ENCODE measurements at regions not wholly inside any gene's neighbourhood (a gene's known extent, or its start where the extent isn't known, plus 50 kb on each side); places are given as distances from the start of the nearest gene placed in this dataset.

DNA sequence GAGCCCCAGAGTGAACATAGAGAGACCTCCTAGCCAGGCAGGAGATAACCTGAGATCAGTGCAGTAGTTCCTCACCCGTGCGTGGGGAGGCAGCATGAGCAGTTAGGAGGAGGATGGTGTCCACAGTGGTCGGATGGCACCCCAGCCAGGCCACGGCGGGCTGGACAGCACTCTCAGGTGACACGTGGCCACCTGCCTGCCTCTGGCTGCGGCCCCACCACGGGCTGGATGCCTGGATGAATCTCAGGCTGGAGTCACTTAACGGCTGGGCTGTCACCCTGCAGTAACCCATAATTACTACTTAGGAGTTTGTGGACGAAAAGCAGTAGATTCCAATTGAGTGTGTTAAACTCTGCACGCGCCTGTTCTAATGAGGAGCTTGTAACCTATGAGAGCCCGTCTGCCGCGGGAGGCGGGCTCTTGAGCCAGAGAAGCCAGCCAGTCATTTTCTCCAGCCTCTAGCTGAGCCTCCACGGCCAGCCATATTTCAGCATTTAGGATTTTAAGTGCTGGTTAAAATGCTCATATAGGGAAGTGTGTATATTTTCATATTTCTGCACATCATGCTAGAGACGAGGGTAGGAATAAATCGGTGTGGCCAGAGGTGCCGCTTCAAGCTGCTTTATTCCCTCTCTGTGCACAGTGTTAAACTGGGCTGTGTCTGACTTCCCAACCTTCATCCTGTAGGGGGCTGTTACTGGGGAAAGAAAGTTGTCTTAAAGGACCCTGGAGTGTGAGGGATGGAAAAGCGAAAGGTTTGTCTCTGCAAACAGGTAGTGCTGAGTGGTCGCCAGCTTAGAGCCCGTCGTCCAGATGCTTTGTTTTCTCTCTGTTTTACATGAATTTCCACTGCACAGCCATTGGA, 144.0 kb downstream of the GLI2 start:
- H3K27me3 ChIP-seq (ENCODE audit: insufficient read depth, insufficient read length): no peaks in the 10 kb centered on the region
- no peak overlapping the region for H3K9ac ChIP-seq (ENCODE audit: insufficient read length, low read depth)
- no peak for DNase-seq (ENCODE audit: low read depth, low spot score)
- H3K36me3 ChIP-seq (ENCODE audit: insufficient read depth, insufficient read length, low read length): no peaks in the 10 kb centered on the region
- H3K4me3 ChIP-seq (ENCODE audit: insufficient read length, low read depth): no peak overlapping the region
- peaks cover 22% of the 10 kb centered on the region for H3K4me1 ChIP-seq (ENCODE audit: insufficient read depth, insufficient read length)
- TF ChIP-seq ZNF274 (IDR thresholded peaks at IDR 0.05; ENCODE audit: low read depth, low read length) (no peak), YY1 (IDR thresholded peaks at IDR 0.05; ENCODE audit: insufficient read depth, insufficient read length) (no peak), SUZ12 (IDR thresholded peaks at IDR 0.05; ENCODE audit: extremely low read depth, insufficient read depth, insufficient read length) (no peak)
- H3K9me3 ChIP-seq (ENCODE audit: insufficient read depth, low read length): no peaks in the 10 kb centered on the region

DNA sequence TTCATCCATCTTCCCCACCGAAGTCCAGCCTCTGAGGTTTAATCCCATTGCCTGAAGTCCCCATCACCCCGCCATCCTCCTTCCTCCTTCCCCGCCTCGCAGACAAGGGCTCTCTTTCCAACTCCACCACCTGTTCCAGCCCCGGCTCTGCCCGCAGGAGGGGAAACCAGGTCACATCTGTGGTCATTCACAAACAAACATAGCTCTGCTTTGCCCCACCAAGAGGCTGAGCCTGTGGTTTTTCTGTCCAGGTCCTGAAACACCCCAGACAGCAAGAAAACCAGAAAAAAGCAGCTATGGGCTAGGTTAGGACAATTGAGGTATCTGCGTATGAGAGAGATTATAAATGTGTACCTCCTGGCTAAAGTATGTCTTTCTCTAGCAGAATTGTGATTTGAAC, 144.7 kb downstream of the GLI2 start:
- Histone ChIP-seq H3K4me3 (ENCODE audit: insufficient read length, low read depth) (no peak overlapping the region), H3K4me1 (ENCODE audit: insufficient read depth, insufficient read length) (peaks cover 21% of the 10 kb centered on the region), H3K9ac (ENCODE audit: insufficient read length, low read depth) (no peak overlapping the region), H3K36me3 (ENCODE audit: insufficient read depth, insufficient read length, low read length) (peaks cover 4% of the 10 kb centered on the region), H3K9me3 (ENCODE audit: insufficient read depth, low read length) (no peaks in the 10 kb centered on the region), H3K27me3 (ENCODE audit: insufficient read depth, insufficient read length) (no peaks in the 10 kb centered on the region)
- TF ChIP-seq YY1 (IDR thresholded peaks at IDR 0.05; ENCODE audit: insufficient read depth, insufficient read length) (no peak), ZNF274 (IDR thresholded peaks at IDR 0.05; ENCODE audit: low read depth, low read length) (no peak), SUZ12 (IDR thresholded peaks at IDR 0.05; ENCODE audit: extremely low read depth, insufficient read depth, insufficient read length) (no peak)
- no peak for DNase-seq (ENCODE audit: low read depth, low spot score)

DNA sequence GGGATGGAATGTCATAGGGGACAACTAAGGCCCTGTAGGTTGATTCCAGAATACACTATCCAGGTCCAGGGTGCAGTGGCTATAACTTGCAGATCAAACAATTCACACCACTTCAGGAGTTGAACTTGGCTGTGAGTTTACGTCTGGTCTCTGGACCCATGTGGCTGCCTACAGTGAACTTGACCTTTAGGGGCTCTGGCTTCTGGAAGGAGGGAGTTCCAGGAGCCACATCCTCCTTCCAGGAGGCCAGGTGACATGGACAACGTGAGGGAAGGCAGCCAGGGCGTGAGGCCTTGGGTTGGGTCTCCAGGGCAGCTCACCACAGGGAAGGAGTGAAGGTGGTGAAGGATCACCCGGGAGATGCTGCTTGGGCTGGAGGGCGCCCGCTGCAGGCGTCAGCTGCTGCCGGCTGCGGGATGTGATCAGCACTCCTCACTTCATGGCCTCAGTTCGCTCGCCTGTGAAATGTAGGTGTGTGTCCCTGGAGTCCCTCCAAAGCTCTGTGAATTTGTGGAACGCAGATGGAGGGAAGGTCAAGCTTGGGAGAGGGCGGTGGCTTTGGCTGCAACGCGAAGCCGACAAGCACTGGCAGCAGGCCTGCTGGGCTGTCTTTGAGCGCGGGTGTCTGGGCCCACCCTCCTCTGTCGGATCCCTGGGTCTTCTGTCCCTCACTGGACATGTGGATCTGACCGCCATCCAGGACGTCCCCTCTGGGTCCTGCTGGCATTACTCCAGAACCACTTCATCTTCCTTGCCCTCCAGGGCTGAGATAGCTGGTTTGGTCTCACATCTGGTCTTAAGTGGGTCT, 146.5 kb downstream of the GLI2 start:
- H3K9ac ChIP-seq (ENCODE audit: insufficient read length, low read depth): no peak overlapping the region
- H3K36me3 ChIP-seq (ENCODE audit: insufficient read depth, insufficient read length, low read length): peaks cover 4% of the 10 kb centered on the region
- no peaks in the 10 kb centered on the region for H3K9me3 ChIP-seq (ENCODE audit: insufficient read depth, low read length)
- no peak for TF ChIP-seq ZNF274 (IDR thresholded peaks at IDR 0.05; ENCODE audit: low read depth, low read length)
- TF ChIP-seq YY1 (IDR thresholded peaks at IDR 0.05; ENCODE audit: insufficient read depth, insufficient read length): no peak
- no peak for TF ChIP-seq SUZ12 (IDR thresholded peaks at IDR 0.05; ENCODE audit: extremely low read depth, insufficient read depth, insufficient read length)
- no peak overlapping the region for H3K4me3 ChIP-seq (ENCODE audit: insufficient read length, low read depth)
- H3K4me1 ChIP-seq (ENCODE audit: insufficient read depth, insufficient read length): peaks cover 19% of the 10 kb centered on the region
- DNase-seq (ENCODE audit: low read depth, low spot score): no peak
- no peaks in the 10 kb centered on the region for H3K27me3 ChIP-seq (ENCODE audit: insufficient read depth, insufficient read length)

DNA sequence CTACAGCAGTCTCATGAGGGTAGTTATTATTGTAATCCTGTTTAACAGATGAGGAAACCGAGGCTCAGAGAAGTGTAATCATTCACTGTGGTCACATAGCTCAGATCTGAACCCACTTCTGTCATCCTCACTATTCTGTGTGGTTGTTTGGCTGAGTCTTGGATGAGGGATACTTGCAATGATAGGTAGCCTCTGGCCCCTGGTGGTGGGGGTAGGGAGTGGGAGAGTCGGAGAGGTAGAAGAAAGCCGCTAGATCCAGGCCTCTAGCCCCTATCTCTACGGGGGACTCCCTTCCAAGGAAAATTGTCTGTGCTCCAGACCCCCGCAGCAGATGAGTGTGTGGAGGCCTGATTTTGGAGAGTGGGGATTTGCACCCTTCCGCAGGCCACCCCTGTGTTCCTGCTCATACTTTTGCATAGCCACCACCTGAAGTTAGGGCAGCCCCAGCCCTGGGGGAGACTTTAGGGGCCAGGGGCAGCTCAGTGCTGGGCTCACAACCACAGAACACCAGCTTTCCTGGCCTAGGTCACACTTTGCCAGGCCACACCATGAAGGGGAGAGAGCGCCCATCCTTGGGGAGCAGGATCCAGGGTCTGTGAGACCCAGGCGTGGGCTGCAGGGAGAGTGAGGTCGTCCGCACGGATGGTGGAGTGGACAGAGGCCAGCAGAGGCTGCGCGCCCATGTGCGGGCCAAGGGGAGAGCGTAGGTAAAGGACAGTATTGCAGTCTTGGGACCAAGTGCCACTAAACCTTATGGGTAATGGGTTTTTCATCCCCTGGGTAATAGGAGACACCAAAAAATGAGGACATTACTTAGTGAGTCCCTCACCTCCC, 148.2 kb downstream of the GLI2 start:
- peaks cover 19% of the 10 kb centered on the region for H3K4me1 ChIP-seq (ENCODE audit: insufficient read depth, insufficient read length)
- TF ChIP-seq SUZ12 (IDR thresholded peaks at IDR 0.05; ENCODE audit: extremely low read depth, insufficient read depth, insufficient read length): no peak
- H3K4me3 ChIP-seq (ENCODE audit: insufficient read length, low read depth): no peak overlapping the region
- no peaks in the 10 kb centered on the region for H3K9me3 ChIP-seq (ENCODE audit: insufficient read depth, low read length)
- no peaks in the 10 kb centered on the region for H3K27me3 ChIP-seq (ENCODE audit: insufficient read depth, insufficient read length)
- peaks cover 4% of the 10 kb centered on the region for H3K36me3 ChIP-seq (ENCODE audit: insufficient read depth, insufficient read length, low read length)
- DNase-seq (ENCODE audit: low read depth, low spot score): no peak
- H3K9ac ChIP-seq (ENCODE audit: insufficient read length, low read depth): no peak overlapping the region

DNA sequence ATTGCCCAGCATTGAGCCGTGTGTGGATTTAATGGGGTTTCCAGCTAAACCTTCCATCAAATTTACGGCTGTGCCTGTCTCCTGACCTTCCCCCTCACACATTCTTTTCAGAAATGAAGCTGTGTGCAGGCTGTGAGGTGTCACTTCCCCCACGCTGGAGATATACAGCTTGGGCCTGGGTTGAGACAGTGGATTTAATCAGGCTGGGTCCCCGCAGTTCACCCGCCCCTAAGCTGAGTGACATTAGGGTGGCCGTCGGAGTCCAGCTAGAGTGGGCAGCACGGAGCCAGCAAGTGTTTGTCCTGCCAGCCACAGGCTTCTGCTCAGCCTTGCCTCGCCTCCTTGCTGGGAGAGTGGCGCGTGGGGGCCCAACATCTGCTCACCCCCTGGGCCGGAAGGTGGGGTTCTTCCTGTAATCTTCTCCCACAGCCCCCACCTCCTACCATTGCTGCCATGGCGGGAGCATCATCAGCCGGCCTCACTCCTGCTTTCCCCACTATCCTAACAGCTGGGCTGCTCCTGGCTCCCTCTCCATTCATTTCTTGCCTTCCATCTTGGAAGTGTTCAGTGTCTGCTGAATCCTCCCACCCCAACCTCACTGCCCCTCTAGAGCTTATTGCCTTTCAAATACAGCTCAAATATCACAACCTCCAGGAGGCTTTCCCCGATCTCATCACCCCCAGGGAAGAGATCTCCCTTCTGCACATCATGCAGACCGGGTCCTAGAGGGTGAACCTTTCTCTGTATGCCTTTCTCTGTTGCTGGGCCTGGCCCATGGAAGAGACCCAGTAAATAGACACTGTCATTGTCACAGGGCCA, 149.0 kb downstream of the GLI2 start:
- TF ChIP-seq SUZ12 (IDR thresholded peaks at IDR 0.05; ENCODE audit: extremely low read depth, insufficient read depth, insufficient read length): no peak
- TF ChIP-seq YY1 (IDR thresholded peaks at IDR 0.05; ENCODE audit: insufficient read depth, insufficient read length): no peak
- no peak for TF ChIP-seq ZNF274 (IDR thresholded peaks at IDR 0.05; ENCODE audit: low read depth, low read length)
- H3K36me3 ChIP-seq (ENCODE audit: insufficient read depth, insufficient read length, low read length): peaks cover 4% of the 10 kb centered on the region

DNA sequence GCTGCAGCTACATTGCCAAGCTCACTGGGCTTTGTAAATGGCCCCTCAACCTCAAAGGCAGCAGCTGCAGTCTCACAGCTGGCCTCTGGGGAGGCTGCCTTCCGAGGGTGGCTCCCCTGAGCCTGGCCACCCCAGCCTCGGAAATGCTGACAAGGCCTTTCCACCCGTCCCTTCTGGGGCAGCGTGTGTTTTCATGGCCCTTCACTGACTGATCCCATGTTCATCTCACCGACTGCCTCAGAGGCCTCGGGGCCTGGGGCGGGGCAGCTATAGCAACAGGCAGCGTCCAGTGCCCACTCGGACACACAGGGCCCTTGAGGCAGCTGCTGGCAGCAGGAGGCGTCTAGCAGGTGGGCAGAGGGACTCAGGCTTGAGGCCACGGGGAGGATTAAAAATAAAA, 149.7 kb downstream of the GLI2 start:
- TF ChIP-seq YY1 (IDR thresholded peaks at IDR 0.05; ENCODE audit: insufficient read depth, insufficient read length): no peak
- TF ChIP-seq SUZ12 (IDR thresholded peaks at IDR 0.05; ENCODE audit: extremely low read depth, insufficient read depth, insufficient read length): no peak
- no peak for TF ChIP-seq ZNF274 (IDR thresholded peaks at IDR 0.05; ENCODE audit: low read depth, low read length)
- Histone ChIP-seq H3K4me3 (ENCODE audit: insufficient read length, low read depth) (no peak overlapping the region), H3K9me3 (ENCODE audit: insufficient read depth, low read length) (no peaks in the 10 kb centered on the region), H3K27me3 (ENCODE audit: insufficient read depth, insufficient read length) (no peaks in the 10 kb centered on the region), H3K4me1 (ENCODE audit: insufficient read depth, insufficient read length) (peaks cover 15% of the 10 kb centered on the region), H3K36me3 (ENCODE audit: insufficient read depth, insufficient read length, low read length) (peaks cover 4% of the 10 kb centered on the region), H3K9ac (ENCODE audit: insufficient read length, low read depth) (no peak overlapping the region)
- no peak for DNase-seq (ENCODE audit: low read depth, low spot score)

More for the DNA sequence above, 149.0 kb downstream of the GLI2 start:
- H3K4me1 ChIP-seq (ENCODE audit: insufficient read depth, insufficient read length): peaks cover 15% of the 10 kb centered on the region
- no peak for DNase-seq (ENCODE audit: low read depth, low spot score)
- H3K27me3 ChIP-seq (ENCODE audit: insufficient read depth, insufficient read length): no peaks in the 10 kb centered on the region
- H3K9me3 ChIP-seq (ENCODE audit: insufficient read depth, low read length): no peaks in the 10 kb centered on the region
- H3K4me3 ChIP-seq (ENCODE audit: insufficient read length, low read depth): no peak overlapping the region
- no peak overlapping the region for H3K9ac ChIP-seq (ENCODE audit: insufficient read length, low read depth)
